Left lung (tissue), 4 donors: ENCODE measurements at regions not wholly inside any gene's neighbourhood (a gene's known extent, or its start where the extent isn't known, plus 50 kb on each side); places are given as distances from the start of the nearest gene placed in this dataset.

Source experiments
- ATAC-seq: fragments of 200-7000 bp; cut with Tn5 transposase; one replicate; pipeline ENCODE4 v1.9.1; 2020; ENCODE audit warnings: moderate library complexity
- DNase-seq, 4 donors: peaks; one replicate each; pipeline ENCODE4 v3.0.0-alpha.2; 2013 to 2020
- H3K27ac ChIP-seq, 2 donors: fragments of 200-600 bp; sonication (generic) in 1 of 2; one replicate each; pipeline versions ENCODE4 v1.5.0 to v1.8.0; 2020 to 2021
- H3K27me3 ChIP-seq, 2 donors: fragments of 200-600 bp; sonication (generic) in 1 of 2; one replicate each; pipeline versions ENCODE4 v1.5.0 to v1.8.0; 2020 to 2021
- H3K36me3 ChIP-seq, 2 donors: fragments of 200-600 bp; sonication (generic) in 1 of 2; one replicate each; pipeline versions ENCODE4 v1.5.0 to v1.8.0; 2020 to 2021
- H3K4me1 ChIP-seq, 2 donors: fragments of 200-600 bp; one replicate each; pipeline ENCODE4 v1.8.0; 2021
- H3K4me3 ChIP-seq, 2 donors: fragments of 200-600 bp; sonication (generic) in 1 of 2; one replicate each; pipeline versions ENCODE4 v1.5.0 to v1.8.0; 2020 to 2021; ENCODE audit warnings: mild to moderate bottlenecking in 1 of 2
- H3K9me3 ChIP-seq, 2 donors: fragments of 200-600 bp; sonication (generic) in 1 of 2; one replicate each; pipeline versions ENCODE4 v1.5.0 to v1.8.0; 2020 to 2021
- intact Hi-C, 2 donors: fragments of 100-400 bp; cut with DNase I; formaldehyde crosslinking; loops; one replicate each; pipeline versions ENCODE4 v1.11.2 to v1.14.2; 2022
- TF ChIP-seq, protein P1 (sequence below), 2 donors: fragments of 200-600 bp; sonication (generic) in 1 of 2; IDR thresholded peaks; one replicate each; pipeline versions ENCODE4 v1.5.0 to v1.8.0; 2021; ENCODE audit warnings: antibody characterized with exemption in 2 of 2
- donor health status: DM: no; HTN: yes; CAD: no.
- donor health status: DM: no; HTN: no; CAD: no.

GRCh38 chr2:120614901-120615300, 120.8 kb upstream of the GLI2 start:
- Histone ChIP-seq H3K36me3 (no peaks in the 10 kb centered on the region), H3K4me1 (no peaks in the 10 kb centered on the region), H3K27me3 (peaks cover 0 to 4% of the 10 kb centered on the region in 2 donors), H3K9me3 (no peaks in the 10 kb centered on the region), H3K4me3 (no peak overlapping the region), H3K27ac (no peak overlapping the region)
- ATAC-seq (no peak), DNase-seq (peak in 1 of 4 donors; percentile 56)
- intact Hi-C loops = no loop called here
- TF ChIP-seq, protein P1, sequence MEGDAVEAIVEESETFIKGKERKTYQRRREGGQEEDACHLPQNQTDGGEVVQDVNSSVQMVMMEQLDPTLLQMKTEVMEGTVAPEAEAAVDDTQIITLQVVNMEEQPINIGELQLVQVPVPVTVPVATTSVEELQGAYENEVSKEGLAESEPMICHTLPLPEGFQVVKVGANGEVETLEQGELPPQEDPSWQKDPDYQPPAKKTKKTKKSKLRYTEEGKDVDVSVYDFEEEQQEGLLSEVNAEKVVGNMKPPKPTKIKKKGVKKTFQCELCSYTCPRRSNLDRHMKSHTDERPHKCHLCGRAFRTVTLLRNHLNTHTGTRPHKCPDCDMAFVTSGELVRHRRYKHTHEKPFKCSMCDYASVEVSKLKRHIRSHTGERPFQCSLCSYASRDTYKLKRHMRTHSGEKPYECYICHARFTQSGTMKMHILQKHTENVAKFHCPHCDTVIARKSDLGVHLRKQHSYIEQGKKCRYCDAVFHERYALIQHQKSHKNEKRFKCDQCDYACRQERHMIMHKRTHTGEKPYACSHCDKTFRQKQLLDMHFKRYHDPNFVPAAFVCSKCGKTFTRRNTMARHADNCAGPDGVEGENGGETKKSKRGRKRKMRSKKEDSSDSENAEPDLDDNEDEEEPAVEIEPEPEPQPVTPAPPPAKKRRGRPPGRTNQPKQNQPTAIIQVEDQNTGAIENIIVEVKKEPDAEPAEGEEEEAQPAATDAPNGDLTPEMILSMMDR (IDR thresholded peaks at IDR 0.05) = no peak

DNA sequence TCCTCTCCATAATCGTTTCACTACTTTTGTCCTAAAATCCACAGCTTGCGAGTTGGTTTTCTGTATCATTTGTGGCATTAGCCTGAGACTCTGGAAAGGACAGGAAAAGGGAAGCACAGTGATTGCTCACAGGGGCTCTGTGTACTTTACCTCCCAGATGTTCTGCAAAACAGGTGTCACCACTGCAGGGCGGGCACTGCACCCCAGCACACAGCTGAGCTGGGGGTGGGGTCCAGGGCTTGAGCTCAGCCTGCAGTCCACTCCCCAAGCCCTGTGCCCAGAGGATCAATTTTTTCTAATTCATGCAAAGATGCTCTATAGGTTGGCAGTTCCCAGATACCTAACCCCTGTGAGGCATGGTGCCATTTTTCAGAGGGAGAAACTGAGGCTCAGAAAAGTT, 119.4 kb upstream of the GLI2 start:
- TF ChIP-seq, protein P1 (IDR thresholded peaks at IDR 0.05) = no peak
- Histone ChIP-seq H3K4me3 (no peak overlapping the region), H3K27ac (no peak overlapping the region), H3K4me1 (no peaks in the 10 kb centered on the region), H3K36me3 (no peaks in the 10 kb centered on the region), H3K27me3 (peaks cover 0 to 4% of the 10 kb centered on the region in 2 donors), H3K9me3 (no peaks in the 10 kb centered on the region)
- DNase-seq = no peak
- intact Hi-C loops = no loop called here
- ATAC-seq = no peak

DNA sequence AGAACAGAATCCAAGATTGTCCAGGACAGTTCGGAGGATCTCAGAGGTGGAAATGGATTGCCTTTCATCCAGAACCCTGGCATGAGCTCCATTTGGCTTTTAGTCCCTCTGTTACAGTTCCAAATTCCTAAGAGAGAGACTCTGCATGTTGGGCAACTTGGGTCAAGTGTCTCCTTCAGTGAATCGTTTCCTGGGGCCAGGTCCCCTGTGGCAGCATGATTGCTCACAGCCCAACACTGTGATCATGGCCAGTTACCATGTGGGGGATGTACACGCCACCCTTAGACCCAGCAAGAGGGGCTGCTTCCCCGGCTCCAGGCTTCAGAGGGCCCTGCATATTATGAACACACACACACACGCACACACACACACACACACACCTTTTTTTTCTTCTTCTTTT, 118.6 kb upstream of the GLI2 start:
- Histone ChIP-seq H3K27ac (no peak overlapping the region), H3K9me3 (no peaks in the 10 kb centered on the region), H3K36me3 (no peaks in the 10 kb centered on the region), H3K4me1 (no peaks in the 10 kb centered on the region), H3K27me3 (peaks cover 0 to 4% of the 10 kb centered on the region in 2 donors), H3K4me3 (no peak overlapping the region)
- TF ChIP-seq, protein P1 (IDR thresholded peaks at IDR 0.05) = no peak
- DNase-seq = peak in 2 of 4 donors; percentile 29 to 44
- intact Hi-C loops = no loop called here
- peak; percentile 61 for ATAC-seq

DNA sequence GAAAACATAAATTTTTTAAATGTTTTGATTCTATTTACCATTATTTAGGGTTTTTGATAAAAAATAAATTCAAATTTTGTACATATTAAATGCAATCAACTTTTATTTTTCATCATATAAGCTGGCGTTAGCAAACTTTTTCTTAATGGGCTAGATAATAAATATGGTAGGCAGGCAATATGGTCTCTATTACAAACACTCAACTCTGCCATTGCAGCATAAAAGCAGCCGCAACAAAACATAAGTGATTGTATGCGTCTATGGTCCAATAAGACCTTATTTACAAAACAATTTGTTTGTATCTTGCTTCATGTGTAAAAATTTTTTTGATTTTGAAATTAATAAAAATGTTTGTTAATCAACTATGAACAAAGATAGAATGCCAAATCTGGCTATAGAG, 116.8 kb upstream of the GLI2 start:
- DNase-seq = no peak
- no peak for ATAC-seq
- intact Hi-C loops = no loop called here
- no peaks in the 10 kb centered on the region for H3K36me3 ChIP-seq
- no peak overlapping the region for H3K27ac ChIP-seq
- no peak overlapping the region for H3K4me3 ChIP-seq
- H3K27me3 ChIP-seq = no peaks in the 10 kb centered on the region
- H3K4me1 ChIP-seq = no peaks in the 10 kb centered on the region
- peaks cover 0 to 4% of the 10 kb centered on the region in 2 donors for H3K9me3 ChIP-seq
- TF ChIP-seq, protein P1 (IDR thresholded peaks at IDR 0.05) = no peak

DNA sequence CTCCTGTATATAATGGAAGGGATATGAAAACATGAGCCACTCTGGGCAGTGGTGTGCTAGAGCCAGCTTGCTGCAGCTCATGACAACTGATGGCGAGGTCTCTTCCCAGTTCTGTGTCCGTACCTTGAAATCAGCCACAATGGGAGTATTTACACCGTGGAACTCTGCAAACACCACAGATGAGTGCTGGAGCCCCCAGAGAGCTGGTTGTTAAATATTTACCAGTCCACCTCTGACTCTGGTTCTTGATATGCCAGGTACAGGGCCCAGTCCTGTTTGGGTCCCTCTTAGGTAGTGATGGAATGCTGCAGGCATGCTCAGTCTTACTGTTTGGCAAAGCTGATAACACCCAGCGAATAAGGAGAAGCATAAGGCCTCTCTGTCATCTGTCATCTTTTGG, 116.1 kb upstream of the GLI2 start:
- Histone ChIP-seq H3K4me1 (no peaks in the 10 kb centered on the region), H3K9me3 (peaks cover 0 to 4% of the 10 kb centered on the region in 2 donors), H3K36me3 (no peaks in the 10 kb centered on the region), H3K4me3 (no peak overlapping the region), H3K27me3 (no peaks in the 10 kb centered on the region), H3K27ac (no peak overlapping the region)
- TF ChIP-seq, protein P1 (IDR thresholded peaks at IDR 0.05) = no peak
- intact Hi-C loops = no loop called here
- peak; percentile 43 for ATAC-seq
- DNase-seq = peak in 1 of 4 donors; percentile 1
